Epithelial cell of proximal tubule (primary cell): ENCODE measurements at regions not wholly inside any gene's neighbourhood (a gene's known extent, or its start where the extent isn't known, plus 50 kb on each side); places are given as distances from the start of the nearest gene placed in this dataset.

ENCODE experiments used
- DNase-seq: peaks from one replicate; pipeline ENCODE4 v3.0.0-alpha.2; 2011; ENCODE audit warnings: low read depth
- H3K4me3 ChIP-seq: 2 replicates; pipeline ENCODE4 v1.5.1; 2011; ENCODE audit warnings: low read depth, mild to moderate bottlenecking, low read length
- TF ChIP-seq, protein P1 (sequence below): conservative IDR thresholded peaks from 2 replicates; pipeline ENCODE4 v1.5.1; 2012; ENCODE audit warnings: low read depth, mild to moderate bottlenecking, low read length

GRCh38 chr10:91046869-91047268, 126.0 kb upstream of the ANKRD1 start:
- no peak overlapping the region for H3K4me3 ChIP-seq
- TF ChIP-seq, protein P1, sequence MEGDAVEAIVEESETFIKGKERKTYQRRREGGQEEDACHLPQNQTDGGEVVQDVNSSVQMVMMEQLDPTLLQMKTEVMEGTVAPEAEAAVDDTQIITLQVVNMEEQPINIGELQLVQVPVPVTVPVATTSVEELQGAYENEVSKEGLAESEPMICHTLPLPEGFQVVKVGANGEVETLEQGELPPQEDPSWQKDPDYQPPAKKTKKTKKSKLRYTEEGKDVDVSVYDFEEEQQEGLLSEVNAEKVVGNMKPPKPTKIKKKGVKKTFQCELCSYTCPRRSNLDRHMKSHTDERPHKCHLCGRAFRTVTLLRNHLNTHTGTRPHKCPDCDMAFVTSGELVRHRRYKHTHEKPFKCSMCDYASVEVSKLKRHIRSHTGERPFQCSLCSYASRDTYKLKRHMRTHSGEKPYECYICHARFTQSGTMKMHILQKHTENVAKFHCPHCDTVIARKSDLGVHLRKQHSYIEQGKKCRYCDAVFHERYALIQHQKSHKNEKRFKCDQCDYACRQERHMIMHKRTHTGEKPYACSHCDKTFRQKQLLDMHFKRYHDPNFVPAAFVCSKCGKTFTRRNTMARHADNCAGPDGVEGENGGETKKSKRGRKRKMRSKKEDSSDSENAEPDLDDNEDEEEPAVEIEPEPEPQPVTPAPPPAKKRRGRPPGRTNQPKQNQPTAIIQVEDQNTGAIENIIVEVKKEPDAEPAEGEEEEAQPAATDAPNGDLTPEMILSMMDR = no peak
- DNase-seq = no peak

GRCh38 chr10:91048380-91048779, 127.5 kb upstream of the ANKRD1 start:
- no peak for DNase-seq
- TF ChIP-seq, protein P1 = no peak
- no peak overlapping the region for H3K4me3 ChIP-seq

DNA sequence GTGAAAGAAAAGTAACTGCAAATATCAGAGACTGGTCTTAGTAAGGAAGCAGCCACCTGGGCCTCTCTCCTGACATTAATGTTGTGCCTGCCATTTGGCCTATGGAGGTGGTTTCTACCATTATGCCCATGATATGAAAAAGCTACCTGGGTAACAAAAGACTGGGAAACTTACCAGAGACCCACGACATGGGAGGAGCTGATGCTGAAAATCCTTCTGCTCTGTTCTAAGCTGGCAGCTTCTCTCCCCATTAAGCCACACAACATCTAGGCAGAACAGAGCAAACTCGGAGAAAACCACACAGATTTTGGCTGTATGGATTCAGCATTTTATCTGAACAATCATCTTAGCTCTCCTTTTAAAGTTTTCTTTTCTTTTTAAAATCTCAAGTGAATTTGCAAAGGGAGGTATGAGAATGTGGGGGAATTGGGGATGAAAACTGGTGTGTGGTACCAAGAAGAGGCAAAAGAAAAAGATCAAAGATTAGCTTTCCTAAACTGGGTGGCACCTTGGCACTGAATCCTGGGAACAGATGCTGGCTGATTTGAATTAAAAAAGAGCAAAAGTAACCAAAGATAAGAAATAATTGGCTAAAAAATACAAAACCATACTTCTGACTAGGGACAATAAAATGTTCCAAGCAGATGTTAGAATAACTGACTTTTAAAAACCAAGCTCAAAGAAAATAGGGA, 128.6 kb upstream of the ANKRD1 start:
- TF ChIP-seq, protein P1 = no peak
- DNase-seq = no peak
- no peak overlapping the region for H3K4me3 ChIP-seq

DNA sequence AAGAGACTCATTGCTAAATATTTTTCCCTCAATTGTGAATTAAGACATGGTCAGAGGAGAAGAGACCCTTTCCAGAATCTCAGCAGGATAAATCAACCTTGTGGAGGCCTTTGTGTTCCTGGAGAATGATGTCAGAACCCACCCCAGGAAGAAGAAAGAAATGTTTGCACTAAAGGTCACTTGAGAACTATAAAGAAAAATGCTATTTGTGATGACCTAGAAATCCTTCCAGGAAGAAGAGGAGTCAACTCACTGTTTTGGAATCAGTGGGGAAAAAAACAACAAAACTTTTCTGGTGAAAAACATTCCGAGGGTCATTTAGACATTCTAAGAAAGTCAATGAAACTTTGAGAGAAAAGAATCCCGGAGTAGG, 129.1 kb upstream of the ANKRD1 start:
- no peak for DNase-seq
- no peak overlapping the region for H3K4me3 ChIP-seq
- TF ChIP-seq, protein P1 = no peak

GRCh38 chr10:91050371-91051034, 129.6 kb upstream of the ANKRD1 start:
- no peak overlapping the region for H3K4me3 ChIP-seq
- TF ChIP-seq, protein P1 = no peak
- DNase-seq = no peak

- no peak overlapping the region for H3K4me3 ChIP-seq
- TF ChIP-seq, protein P1 = no peak
- no peak for DNase-seq
Measured at GRCh38 chr10:91051829-91052228, 130.9 kb upstream of the ANKRD1 start.

GRCh38 chr10:91054325-91054724, 133.4 kb upstream of the ANKRD1 start:
- DNase-seq = peak; percentile 48
- TF ChIP-seq, protein P1 = no peak
- no peak overlapping the region for H3K4me3 ChIP-seq
